ENCODE measurements at regions not wholly inside any gene's neighbourhood (a gene's known extent, or its start where the extent isn't known, plus 50 kb on each side); places are given as distances from the start of the nearest gene placed in this dataset.

GRCh38 chr2:33707312-33707711 lies 108.2 kb upstream of the FAM98A start:
- 64% methylated on average over 2 of the region's 2 CpGs for WGBS
- Histone ChIP-seq H3K4me1 (ENCODE audit: control insufficient read depth in 4 of 4, insufficient read depth in 4 of 4, low read length in 3 of 4) (no peaks in the 10 kb centered on the region), H3K27me3 (ENCODE audit: control insufficient read depth in 4 of 4, insufficient read depth in 4 of 4, low read length in 3 of 4) (no peaks in the 10 kb centered on the region), H3K27ac (ENCODE audit: low read depth in 1 of 2, low read length in 2 of 2) (no peak overlapping the region), H3K4me3 (ENCODE audit: low read depth in 1 of 3, low read length in 3 of 3) (no peak overlapping the region), H3K36me3 (ENCODE audit: control insufficient read depth in 4 of 4, insufficient read depth in 3 of 4, low read depth in 1 of 4, low read length in 3 of 4) (no peaks in the 10 kb centered on the region), H3K9me3 (ENCODE audit: control insufficient read depth in 4 of 4, low read length in 3 of 4) (no peaks in the 10 kb centered on the region), H3K9ac (ENCODE audit: low read depth in 1 of 2, low read length in 2 of 2) (no peak overlapping the region)
- TF ChIP-seq, protein P1, sequence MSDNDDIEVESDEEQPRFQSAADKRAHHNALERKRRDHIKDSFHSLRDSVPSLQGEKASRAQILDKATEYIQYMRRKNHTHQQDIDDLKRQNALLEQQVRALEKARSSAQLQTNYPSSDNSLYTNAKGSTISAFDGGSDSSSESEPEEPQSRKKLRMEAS (IDR thresholded peaks at IDR 0.05) = no peak
- no peak for TF ChIP-seq TAF1 (conservative IDR thresholded peaks at IDR 0.05)
- TF ChIP-seq FOXA2 (IDR thresholded peaks at IDR 0.05) = no peak
- DNase-seq (ENCODE audit: low spot score) = no peak

DNA sequence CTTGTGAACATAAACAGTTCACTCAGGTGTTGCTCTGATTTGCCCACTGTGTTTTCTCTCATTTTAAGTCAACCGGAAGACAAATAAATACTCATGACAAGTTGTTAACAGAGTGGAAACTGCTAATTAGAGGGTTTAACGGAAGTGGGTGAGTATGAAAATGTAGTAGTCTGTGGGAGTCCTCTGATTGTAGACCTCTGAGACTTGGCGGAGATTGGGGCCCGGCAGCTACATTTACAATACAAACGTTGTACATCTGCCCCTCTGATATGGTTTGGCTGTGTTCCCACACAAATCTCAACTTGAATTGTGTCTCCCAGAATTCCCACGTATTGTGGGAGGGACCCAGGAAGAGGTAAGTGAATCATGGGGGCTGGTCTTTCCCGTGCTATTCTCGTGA lies 107.3 kb upstream of the FAM98A start:
- no peaks in the 10 kb centered on the region for H3K27me3 ChIP-seq (ENCODE audit: control insufficient read depth in 4 of 4, insufficient read depth in 4 of 4, low read length in 3 of 4)
- H3K36me3 ChIP-seq (ENCODE audit: control insufficient read depth in 4 of 4, insufficient read depth in 3 of 4, low read depth in 1 of 4, low read length in 3 of 4) = no peaks in the 10 kb centered on the region
- H3K9me3 ChIP-seq (ENCODE audit: control insufficient read depth in 4 of 4, low read length in 3 of 4) = no peaks in the 10 kb centered on the region
- no peaks in the 10 kb centered on the region for H3K4me1 ChIP-seq (ENCODE audit: control insufficient read depth in 4 of 4, insufficient read depth in 4 of 4, low read length in 3 of 4)
- H3K9ac ChIP-seq (ENCODE audit: low read depth in 1 of 2, low read length in 2 of 2) = no peak overlapping the region
- no peak overlapping the region for H3K4me3 ChIP-seq (ENCODE audit: low read depth in 1 of 3, low read length in 3 of 3)
- DNase-seq (ENCODE audit: low spot score) = no peak
- H3K27ac ChIP-seq (ENCODE audit: low read depth in 1 of 2, low read length in 2 of 2) = no peak overlapping the region
- WGBS = 70% methylated on average over 8 of the region's 8 CpGs
- TF ChIP-seq SP1 (IDR thresholded peaks at IDR 0.05) (no peak), REST (IDR thresholded peaks at IDR 0.05) (no peak), HNF4A (conservative IDR thresholded peaks at IDR 0.05) (no peak)
- TF ChIP-seq, protein P2, sequence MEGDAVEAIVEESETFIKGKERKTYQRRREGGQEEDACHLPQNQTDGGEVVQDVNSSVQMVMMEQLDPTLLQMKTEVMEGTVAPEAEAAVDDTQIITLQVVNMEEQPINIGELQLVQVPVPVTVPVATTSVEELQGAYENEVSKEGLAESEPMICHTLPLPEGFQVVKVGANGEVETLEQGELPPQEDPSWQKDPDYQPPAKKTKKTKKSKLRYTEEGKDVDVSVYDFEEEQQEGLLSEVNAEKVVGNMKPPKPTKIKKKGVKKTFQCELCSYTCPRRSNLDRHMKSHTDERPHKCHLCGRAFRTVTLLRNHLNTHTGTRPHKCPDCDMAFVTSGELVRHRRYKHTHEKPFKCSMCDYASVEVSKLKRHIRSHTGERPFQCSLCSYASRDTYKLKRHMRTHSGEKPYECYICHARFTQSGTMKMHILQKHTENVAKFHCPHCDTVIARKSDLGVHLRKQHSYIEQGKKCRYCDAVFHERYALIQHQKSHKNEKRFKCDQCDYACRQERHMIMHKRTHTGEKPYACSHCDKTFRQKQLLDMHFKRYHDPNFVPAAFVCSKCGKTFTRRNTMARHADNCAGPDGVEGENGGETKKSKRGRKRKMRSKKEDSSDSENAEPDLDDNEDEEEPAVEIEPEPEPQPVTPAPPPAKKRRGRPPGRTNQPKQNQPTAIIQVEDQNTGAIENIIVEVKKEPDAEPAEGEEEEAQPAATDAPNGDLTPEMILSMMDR (IDR thresholded peaks at IDR 0.05; ENCODE audit: low read depth, low read length, missing input control) = no peak

GRCh38 chr2:33704406-33704855 lies 105.3 kb upstream of the FAM98A start:
- TF ChIP-seq, protein P3, sequence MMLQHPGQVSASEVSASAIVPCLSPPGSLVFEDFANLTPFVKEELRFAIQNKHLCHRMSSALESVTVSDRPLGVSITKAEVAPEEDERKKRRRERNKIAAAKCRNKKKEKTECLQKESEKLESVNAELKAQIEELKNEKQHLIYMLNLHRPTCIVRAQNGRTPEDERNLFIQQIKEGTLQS (IDR thresholded peaks at IDR 0.05) = no peak
- TF ChIP-seq RAD21 (IDR thresholded peaks at IDR 0.05) = peak; percentile 11 to 19
- no peak for DNase-seq (ENCODE audit: low spot score)
- no peak overlapping the region for H3K4me3 ChIP-seq (ENCODE audit: low read depth in 1 of 3, low read length in 3 of 3)
- peaks cover 0 to 2% (median 0%) of the 10 kb centered on the region in 4 donors for H3K9me3 ChIP-seq (ENCODE audit: control insufficient read depth in 4 of 4, low read length in 3 of 4)
- H3K9ac ChIP-seq (ENCODE audit: low read depth in 1 of 2, low read length in 2 of 2) = no peak overlapping the region
- no peaks in the 10 kb centered on the region for H3K36me3 ChIP-seq (ENCODE audit: control insufficient read depth in 4 of 4, insufficient read depth in 3 of 4, low read depth in 1 of 4, low read length in 3 of 4)
- H3K27me3 ChIP-seq (ENCODE audit: control insufficient read depth in 4 of 4, insufficient read depth in 4 of 4, low read length in 3 of 4) = peaks cover 0 to 6% (median 0%) of the 10 kb centered on the region in 4 donors
- peak overlapping the region in 1 of 2 donors; percentile 31 for H3K27ac ChIP-seq (ENCODE audit: low read depth in 1 of 2, low read length in 2 of 2)
- H3K4me1 ChIP-seq (ENCODE audit: control insufficient read depth in 4 of 4, insufficient read depth in 4 of 4, low read length in 3 of 4) = no peaks in the 10 kb centered on the region
- WGBS = 23% methylated on average over 1 of the region's 1 CpG
